ENCODE measurements at regions not wholly inside any gene's neighbourhood (a gene's known extent, or its start where the extent isn't known, plus 50 kb on each side); places are given as distances from the start of the nearest gene placed in this dataset.

GRCh38 chr6:163892824-163893561, 478.5 kb downstream of the QKI start:
- intact Hi-C loops (cut with micrococcal nuclease): no loop called here
- Histone ChIP-seq H3K36me3 (no peaks in the 10 kb centered on the region), H3K27ac (replicated peaks) (no peak overlapping the region), H3K4me1 (no peaks in the 10 kb centered on the region), H3K27me3 (ENCODE audit: low read depth) (no peaks in the 10 kb centered on the region), H3K4me3 (no peak overlapping the region), H3K9me3 (replicated peaks) (peaks cover 11% of the 10 kb centered on the region)
- DNase-seq: no peak
- TF ChIP-seq CTCF (IDR thresholded peaks at IDR 0.05; ENCODE audit: borderline replicate concordance): no peak

DNA sequence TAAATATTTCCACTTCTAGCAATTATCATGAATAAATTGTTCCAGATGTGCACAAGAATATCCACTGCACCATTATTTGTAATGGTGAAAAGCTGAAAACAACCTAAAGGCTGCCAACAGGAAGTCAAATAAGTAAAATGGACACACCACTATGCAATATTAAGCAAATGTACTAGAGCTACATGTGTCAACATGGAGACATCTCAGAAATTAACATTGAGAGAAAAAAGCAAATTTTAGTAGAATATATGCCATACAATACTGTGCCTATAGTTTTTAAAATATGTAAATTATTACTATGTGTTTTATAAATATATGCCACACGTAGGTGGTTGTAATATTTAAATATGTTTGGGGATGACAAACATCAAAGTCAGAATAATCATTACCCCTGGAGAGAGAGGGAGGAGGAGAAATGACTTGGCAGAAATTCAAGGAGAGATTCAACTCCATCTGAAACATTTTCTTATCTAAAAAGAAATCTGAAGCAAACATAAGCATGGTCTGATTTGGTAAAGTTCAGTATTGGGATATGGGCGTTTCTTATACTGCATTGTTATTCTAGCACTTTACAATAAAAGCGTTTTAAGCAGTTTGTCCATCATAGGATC, 475.5 kb downstream of the QKI start:
- intact Hi-C loops (cut with micrococcal nuclease): no loop called here
- no peak for DNase-seq
- Histone ChIP-seq H3K27me3 (ENCODE audit: low read depth) (no peaks in the 10 kb centered on the region), H3K36me3 (no peaks in the 10 kb centered on the region), H3K9me3 (replicated peaks) (peaks cover 13% of the 10 kb centered on the region), H3K27ac (replicated peaks) (no peak overlapping the region), H3K4me1 (peaks cover 3% of the 10 kb centered on the region), H3K4me3 (no peak overlapping the region)
- TF ChIP-seq CTCF (IDR thresholded peaks at IDR 0.05; ENCODE audit: borderline replicate concordance): no peak

GRCh38 chr6:163888030-163888819, 473.7 kb downstream of the QKI start:
- TF ChIP-seq CTCF (IDR thresholded peaks at IDR 0.05; ENCODE audit: borderline replicate concordance): no peak
- intact Hi-C loops (cut with micrococcal nuclease): no loop called here
- DNase-seq: no peak
- peaks cover 23% of the 10 kb centered on the region for H3K9me3 ChIP-seq (replicated peaks)
- no peaks in the 10 kb centered on the region for H3K36me3 ChIP-seq
- peaks cover 3% of the 10 kb centered on the region for H3K4me1 ChIP-seq
- peak overlapping the region; percentile 26 for H3K27ac ChIP-seq (replicated peaks)
- H3K4me3 ChIP-seq: no peak overlapping the region
- no peaks in the 10 kb centered on the region for H3K27me3 ChIP-seq (ENCODE audit: low read depth)

DNA sequence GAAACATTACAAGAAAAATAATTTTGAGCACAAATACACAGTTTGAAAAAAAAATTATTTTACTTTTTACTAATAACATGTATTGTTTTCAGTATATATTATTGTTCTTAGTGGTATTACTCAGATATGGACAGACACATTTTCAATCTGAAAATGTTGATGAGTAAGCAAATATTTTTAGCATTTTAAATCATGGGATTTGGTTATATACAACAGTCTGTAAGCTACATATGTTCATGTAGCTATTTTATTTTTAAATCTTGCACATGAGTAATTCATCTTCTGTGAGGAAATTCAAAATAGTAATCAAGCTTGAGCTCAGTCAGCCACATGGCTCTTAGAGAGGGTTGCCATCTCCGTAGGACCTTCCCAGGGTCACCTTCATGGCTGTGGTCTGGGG, 471.9 kb downstream of the QKI start:
- Histone ChIP-seq H3K4me3 (no peak overlapping the region), H3K27ac (replicated peaks) (no peak overlapping the region), H3K4me1 (peaks cover 3% of the 10 kb centered on the region), H3K36me3 (no peaks in the 10 kb centered on the region), H3K27me3 (ENCODE audit: low read depth) (no peaks in the 10 kb centered on the region), H3K9me3 (replicated peaks) (peaks cover 24% of the 10 kb centered on the region)
- no peak for TF ChIP-seq CTCF (IDR thresholded peaks at IDR 0.05; ENCODE audit: borderline replicate concordance)
- intact Hi-C loops (cut with micrococcal nuclease): no loop called here
- no peak for DNase-seq

DNA sequence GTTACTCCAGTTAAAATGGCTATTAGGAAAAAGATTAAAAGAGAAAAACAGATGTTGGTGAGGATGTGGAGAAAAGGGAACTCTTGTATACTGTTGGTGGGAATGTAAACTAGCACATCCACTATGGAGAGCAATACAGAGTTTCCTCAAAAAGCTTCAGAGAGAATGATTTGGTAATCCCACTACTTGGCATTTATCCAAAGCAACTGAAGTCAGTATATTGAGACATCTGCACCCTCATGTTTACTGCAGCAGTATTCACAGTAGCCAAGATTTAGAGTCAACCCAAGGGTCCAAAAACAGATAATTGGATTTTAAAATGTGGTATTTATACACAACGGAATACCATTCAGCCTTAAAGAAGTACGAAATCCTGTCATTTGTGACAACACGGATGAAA, 469.5 kb downstream of the QKI start:
- DNase-seq: no peak
- no peaks in the 10 kb centered on the region for H3K27me3 ChIP-seq (ENCODE audit: low read depth)
- intact Hi-C loops (cut with micrococcal nuclease): no loop called here
- no peaks in the 10 kb centered on the region for H3K36me3 ChIP-seq
- H3K4me1 ChIP-seq: peaks cover 3% of the 10 kb centered on the region
- peaks cover 23% of the 10 kb centered on the region for H3K9me3 ChIP-seq (replicated peaks)
- H3K4me3 ChIP-seq: no peak overlapping the region
- H3K27ac ChIP-seq (replicated peaks): no peak overlapping the region
- TF ChIP-seq CTCF (IDR thresholded peaks at IDR 0.05; ENCODE audit: borderline replicate concordance): no peak

Data from left ventricle myocardium inferior (tissue), 1 donor.